SHP77 (cell line): ENCODE measurements at regions not wholly inside any gene's neighbourhood (a gene's known extent, or its start where the extent isn't known, plus 50 kb on each side); places are given as distances from the start of the nearest gene placed in this dataset.

Experiments
- DNase-seq, 2 experiments: peaks; one replicate each; lab custom pipeline; 2025; lab: John Stamatoyannopoulos, UW

DNA sequence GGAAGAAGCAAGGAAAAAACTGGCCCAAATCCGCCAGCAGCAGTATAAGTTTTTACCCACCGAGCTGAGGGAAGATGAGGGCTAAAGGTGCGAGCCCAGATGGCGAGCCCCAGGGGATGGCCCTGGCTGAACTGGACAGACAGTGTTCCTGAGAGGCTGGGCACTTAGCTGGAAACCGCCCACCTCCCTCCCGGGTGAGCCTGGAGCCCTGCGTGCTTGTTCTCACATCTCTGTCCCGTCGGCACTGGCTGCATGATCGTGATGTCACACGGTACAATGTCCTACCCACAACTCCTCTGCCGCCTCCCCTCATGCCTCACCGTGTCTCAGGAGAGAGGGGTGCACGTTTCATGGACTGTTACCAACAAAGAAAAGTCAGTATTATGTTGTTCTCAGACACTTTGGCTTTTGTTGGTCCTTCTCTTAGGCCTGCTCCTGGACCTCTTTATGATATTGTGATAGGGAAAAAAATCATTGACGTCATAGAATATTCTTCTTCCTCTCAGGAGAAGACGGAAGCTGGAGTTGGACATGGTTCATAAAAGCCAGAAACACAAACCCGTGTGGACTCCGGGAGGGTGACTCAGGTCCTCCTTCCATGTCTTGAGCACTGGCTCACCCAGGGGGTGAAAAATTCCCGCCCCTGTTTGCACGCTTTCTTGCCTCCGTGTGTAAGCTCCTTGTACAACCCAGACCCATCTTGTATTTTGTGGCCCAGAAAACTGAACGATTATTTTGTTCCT, 201.8 kb upstream of the TPM1 start:
- DNase-seq: no peak

DNA sequence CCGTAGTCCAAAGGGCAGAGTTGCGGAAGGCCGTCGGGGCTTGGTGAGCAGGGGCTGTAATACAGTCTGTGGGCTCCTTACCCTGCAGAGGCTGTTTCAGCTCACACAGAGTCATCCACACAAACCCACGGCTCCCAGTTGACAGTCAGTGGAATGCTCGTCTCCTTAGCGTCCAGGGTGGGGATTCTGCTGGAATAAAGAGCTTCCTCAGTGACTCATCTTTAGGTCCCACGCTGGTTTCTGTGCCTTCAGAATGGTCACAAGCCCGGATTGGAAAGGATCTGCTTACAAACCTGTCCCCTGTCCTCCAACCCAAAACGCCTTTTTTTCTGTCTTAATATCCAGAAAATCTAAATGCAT, 201.3 kb upstream of the TPM1 start:
- DNase-seq: no peak

DNA sequence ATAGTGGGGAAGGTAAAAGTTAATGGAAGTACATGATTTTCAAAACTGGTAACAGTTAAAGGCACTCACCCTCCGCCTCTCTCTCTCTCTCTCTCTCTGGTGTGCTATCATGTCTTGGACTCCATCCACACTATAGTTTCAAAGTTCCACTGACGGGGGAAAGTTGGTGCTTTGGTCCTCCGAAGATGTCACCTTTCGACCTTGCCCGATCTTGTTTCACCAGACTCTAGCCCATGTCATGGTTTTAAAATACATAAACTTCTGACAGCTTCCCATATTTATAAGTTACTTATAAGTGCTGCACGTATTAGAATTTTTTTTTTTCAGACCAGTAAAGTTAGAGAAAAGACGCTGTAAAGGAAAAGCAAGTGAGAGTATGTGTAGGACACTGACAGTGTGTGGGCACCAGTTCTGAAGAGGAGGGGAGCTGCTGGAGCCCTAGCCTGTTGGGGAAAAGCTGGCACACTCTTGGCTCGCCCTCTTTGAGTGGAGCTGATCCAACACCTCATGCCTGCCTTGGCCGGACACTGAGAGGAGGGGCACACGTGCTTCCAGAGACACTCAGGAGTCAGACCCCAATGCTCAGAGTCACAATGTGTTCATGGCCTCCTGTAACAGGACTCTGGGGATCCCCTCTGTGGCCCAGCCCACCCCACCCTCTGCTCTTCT, 200.5 kb upstream of the TPM1 start:
- DNase-seq: no peak

DNA sequence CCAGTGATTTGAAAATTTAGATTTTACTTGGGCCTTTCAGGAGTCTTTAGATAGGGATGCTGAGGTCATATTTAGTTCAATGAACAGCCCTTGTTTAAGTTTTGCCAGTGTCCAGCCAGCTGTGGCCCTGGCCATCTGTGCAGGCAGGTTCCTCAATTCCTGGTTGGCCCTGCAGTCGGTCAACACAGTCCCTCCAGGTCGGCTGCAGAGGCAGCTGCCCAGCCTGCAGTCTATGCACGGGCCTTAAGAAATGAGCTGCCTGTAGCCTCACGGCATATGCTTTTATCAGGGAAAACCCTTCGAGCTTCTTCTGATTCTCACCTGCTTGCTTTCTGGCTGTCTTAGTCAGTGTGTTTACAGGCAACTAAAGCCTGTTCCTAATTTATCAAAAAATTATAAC, 199.2 kb upstream of the TPM1 start:
- no peak for DNase-seq

DNA sequence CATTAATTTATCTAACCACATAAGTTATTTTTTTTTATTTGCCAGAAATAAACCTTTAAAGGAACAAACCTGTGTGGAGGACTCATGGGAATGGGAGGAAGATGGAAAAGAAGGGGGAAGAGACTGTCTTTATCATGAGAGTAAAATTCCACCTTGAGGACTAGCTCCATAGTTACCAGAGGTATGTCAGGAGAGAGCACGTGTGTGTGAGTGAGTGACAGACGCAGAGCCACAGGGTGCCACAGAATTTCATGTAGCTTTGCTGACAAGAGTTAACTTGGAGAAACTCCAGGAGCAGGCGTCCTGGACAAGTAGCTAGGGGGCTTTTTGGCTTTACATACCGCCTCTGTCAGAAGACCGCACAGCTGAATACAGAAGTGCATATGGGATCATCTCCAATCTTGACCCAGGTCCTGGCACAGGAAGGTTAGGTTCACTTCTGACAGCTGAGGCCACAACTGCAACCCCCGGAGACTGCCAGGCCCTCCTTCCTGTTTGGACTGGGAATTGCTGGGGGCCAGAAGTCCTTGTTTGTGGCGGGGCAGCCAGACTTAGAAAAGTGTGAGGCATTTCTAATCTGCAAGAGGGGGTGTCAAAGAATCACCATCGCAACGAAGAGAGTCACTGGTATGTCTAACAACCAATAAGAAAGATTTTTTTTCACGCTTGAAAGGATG, 197.8 kb upstream of the TPM1 start:
- DNase-seq: no peak

DNA sequence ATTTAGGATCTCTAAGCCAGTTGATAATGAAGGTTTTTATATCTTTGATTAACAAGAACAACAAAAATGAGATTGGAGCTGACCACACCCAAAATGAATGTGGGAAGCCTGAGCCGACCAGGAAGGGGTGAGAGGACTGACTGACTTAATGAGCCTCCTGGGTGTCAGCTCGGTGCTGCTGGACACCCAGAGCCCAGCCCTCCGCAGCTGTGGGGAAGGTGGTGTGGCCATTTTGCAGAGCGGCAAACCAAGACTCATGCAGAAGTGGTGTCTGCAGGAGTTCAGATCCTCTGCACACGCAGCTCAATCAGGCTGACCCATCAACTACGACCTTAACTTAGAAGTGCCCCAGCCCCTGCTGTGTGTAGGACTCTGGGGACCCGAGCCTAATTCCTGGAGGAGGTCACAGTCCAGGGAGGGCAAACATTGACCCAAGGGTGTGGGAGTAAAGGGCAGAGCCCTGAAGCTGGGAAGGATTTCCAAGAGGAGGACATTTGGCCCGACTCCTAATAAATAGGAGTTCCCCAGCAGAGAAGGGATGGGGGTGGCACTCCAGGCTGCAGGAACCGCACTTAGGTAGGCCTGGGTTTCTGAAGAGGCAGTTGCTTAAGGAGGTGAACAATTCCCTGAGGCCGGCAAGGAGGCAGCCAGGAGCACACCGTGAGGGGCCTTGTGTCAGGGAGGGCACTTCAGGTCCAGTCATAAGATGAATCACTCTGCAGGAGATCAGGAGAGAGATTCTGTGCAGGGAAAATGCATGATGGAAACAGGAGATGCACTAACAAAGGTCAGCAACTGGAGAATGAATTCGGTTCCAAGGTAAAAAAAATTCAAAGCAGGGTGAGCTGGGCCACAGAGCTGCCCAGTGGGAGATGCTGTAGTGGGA, 197.1 kb upstream of the TPM1 start:
- DNase-seq: no peak

DNA sequence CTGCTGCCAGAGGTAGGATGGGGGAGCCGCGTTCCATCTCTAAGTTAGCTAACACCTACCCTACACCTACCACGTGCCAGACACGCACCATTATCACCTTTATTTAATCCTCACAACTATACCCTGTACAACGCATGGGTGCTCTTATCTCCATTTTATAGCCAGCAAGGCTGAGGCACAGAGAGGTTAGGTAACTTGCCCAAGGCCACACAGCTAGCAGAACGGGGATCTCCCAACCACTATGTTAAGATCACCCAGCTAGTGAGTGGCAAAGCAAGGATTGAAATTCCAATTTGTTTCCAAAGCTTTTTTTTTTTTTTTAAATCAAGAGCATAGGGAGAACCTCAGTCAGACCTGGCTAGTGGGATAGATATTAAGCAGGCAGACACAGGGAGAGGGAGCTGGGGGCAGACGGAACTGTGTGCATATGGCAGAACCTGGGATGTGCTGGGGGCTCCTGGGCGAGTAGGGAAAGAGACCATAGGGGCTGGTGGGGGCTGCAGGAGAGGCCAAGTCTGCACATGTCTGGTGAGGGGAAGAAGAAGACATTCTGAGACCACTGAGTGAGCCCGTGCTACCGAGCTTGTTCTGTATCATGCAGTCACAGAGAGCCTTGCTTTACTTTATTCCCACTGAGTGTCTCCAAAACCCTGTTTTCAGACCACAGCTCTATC, 196.3 kb upstream of the TPM1 start:
- no peak for DNase-seq

DNA sequence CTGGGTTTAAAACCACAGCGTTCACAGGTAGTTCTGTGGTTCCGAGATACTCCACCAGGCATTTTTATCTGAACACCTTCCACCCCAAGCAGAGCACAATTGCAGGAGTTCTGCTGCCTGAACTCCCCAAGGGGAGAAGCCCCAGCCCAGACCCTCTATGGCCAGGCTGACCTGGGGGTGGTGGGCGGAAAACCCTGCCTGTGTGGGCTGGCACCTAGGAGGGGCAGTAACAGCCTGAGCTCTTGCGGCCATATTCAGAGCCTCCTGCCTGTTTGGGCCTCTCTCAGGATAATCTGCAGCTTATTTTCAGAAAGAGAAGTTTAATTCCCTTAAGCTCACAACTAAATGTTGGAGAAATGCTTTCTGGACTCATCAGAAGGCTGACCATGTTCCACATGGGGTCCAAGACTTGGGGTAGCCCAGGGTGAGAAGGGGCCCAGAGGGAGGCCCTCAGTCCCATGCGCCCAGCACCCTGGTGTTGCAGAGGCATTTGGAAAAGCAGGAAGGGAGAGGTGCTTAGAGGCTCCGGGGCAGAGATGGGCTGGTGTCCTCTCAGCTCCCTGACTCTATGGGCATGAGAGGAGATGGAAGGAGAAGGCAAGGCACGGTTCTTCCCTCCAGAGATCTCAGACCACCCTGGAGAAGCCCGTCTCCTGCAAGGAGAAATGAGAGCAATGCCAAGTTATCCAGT, 195.6 kb upstream of the TPM1 start:
- DNase-seq: no peak

DNA sequence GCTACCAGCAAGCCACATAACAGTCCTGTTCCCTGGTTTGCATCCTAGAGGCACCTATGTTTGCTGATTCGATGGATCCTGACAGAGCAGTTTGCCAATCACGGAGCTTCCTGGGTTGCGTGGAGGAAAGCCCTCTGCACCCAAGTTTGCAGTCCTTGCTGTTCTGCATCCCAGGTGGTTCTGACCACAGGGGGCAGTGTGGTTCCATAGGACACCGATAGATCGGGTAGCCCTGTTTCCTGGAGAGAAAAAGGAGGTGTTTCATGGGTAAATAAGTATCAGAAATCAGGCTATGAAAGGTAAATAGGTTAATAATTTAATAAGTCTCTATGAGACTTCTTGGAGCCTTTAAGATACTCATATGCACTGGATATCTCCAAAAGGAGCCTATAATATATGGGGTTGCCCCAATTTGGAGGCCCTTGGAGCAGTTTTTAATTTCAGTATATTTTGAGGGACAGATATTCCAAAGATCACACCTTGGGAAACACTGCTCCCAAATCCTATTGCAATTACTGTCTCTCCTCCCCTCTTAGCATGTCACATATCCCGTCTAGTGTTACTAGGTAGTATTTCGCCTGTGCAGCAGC, 194.6 kb upstream of the TPM1 start:
- DNase-seq: peak; percentile 18 to 54

DNA sequence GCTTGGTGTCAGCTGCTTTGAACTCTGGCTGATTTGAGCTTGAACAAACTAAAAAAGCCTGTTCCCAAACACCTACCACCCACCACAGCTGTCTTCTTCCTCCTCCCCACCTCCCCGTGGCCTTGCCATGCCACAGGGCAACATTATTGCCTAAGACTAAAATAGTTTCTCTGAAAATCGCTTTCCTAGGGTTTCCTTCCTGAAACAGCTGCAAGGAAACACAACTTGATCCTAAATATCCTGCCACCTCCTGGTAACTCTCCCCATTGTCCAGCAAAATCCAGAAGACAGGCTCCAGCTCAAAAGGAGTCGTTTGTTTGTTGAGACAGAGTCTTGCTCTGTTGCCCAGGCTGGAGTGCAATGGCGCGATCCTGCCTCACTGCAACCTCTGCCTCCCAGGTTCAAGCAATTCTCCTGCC, 193.9 kb upstream of the TPM1 start:
- no peak for DNase-seq

DNA sequence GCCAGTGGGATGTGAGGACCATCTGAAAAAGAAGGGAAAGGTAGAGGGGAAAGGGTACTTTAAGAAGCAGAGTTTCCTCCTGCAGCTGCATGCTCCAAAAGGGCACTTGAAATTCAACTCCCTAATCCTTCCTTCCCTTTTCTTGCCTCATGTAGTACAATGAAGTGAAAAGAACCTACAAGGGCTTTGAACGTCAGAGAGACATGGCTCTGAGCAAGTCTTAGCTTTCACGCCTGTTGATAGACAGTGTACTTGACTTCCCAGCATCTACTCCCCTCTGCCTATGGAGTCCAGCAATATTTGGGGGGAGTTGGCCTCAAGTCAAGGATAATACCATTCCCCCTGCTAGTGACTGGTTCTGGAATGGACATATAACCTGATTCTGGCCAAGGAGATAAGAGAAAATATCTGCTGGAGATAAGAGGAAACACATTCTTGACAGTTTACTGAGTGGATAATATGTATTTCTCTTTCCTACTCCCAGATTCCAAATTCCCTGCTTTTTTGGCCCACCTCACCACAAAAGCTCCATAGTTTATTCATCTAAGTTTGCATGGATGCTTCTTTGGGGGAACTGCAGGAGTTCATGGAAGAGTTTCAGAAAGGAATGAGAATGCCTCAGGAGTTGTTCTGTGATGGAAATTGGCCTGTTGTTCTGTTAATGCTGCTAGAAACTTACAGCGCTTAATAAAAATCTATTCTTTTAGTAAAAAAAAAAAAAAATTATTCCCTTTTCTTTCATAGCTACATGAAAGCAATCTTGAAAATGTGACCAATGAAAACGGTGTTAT, 193.0 kb upstream of the TPM1 start:
- DNase-seq: no peak

DNA sequence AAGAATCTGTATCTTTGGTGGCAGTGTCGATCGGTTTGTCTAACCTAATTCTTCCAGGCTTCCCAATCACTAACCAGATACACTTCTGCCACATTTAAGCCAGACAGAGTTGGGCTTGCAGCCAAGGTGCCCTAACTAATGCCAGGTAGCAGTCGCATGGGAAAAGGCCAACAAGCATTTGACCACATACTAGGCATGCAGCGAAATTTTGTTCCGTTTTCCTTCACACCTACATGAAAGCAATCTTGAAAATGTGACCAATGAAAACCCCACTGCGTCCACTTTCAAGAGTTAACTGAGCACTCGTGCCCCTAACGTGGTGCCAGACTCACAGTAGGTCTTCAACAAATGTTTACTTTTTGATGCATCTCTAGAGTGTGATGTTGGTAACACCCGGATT, 192.2 kb upstream of the TPM1 start:
- no peak for DNase-seq

DNA sequence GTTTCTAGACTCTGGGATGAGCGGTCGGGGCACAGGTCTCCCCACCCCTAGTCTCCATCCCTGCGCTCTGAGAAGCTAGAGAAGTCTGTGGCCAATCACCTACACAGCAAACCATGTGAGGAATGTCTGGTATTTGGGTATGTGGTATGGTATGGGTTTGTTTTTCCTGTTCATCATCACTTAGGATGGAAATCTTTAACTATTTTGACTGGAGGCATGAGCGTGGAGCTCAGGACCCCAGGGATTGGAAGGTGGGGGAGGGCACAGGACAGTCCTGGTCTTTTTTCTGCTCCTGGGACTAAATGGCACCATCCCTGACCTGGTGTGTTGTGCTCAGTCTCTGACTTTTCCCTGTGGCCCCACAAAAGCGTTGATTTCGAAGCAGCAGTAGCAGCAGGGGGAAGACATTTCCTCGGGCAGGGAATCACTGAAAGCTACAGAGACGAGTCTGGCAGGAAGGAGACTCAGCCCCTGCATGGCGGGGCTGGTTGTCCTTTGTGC, 191.7 kb upstream of the TPM1 start:
- DNase-seq: no peak

DNA sequence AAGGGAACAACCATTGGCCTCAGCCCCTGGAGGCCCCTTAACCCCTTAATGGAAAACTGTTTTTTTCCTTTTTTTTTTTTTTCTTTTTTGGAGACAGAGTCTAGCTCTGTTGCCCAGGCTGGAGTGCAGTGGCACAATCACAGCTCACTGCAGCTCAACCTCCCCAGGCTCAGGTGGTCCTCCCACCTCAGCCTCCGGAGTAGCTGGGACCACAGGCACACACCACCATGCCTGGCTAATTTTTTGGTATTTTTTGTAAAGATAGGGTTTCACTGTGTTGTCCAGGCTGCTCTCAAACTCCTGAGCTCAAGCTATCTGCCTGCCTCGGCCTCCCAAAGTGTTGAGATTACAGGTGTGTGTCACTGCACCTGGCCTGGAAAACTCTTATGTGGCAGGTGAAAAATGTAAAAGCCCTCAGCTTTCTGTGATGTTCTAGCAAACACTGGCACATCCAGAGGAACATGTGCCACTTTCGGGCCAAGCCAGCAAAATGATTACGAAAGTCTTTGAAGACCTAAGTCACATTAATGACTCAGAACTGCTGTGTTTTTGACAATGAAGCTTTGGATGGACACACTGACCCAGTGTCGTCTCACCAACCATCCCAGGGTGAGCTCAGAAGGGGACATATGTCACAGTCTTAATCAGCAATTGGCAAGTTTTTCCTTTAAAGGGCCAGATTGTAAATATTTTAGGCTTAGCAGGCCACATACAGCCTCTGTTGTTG, 189.3 kb upstream of the TPM1 start:
- DNase-seq: no peak

DNA sequence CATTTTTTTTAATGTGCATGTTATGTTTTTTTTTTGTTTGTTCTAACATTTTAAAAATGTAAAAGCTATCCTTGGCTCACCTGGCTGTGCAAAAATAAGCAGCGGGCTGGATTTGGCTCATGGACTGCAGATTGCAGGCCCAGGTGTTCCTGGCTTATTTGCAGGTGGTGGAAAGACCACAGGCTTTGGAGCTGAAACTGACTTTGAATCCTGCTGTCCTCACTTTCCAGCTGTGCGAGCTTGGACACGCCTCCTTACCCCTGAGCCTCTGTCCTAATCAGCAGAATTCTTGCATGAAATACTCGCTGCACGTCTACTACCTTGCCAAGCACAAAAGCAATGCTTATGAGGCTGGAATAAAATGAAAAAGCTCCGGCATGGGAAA, 188.7 kb upstream of the TPM1 start:
- no peak for DNase-seq

DNA sequence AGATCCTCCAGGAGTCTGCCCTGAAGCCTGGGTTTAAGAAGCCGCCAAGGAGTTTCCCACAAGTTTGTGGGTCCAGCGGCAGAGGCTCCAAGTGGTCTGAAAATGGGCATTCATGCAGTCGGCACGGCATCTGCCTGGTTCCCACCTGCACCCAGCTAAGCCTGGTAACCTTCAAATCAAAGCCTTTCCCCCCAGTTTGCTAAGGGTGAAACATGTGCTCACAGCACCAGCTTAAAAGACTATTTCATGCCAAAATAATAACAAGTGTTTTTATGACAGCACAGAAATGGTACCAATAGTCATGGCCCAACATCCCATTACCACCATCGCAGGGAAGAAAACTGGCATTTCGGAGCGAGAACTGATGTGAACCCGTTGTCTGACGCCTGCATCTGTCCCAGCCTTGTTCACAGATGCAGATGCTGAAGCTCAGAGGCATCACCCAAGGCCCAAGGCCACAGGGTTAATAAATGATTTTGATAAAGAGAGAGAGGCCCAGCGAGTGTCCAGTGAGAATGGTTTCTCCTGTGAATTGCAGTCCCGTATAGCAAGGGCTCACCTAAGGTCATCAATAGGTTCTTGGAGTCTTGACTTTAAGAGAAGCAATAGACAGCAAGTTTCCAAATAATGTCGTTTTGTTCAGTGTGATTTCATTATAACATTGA, 188.0 kb upstream of the TPM1 start:
- no peak for DNase-seq

DNA sequence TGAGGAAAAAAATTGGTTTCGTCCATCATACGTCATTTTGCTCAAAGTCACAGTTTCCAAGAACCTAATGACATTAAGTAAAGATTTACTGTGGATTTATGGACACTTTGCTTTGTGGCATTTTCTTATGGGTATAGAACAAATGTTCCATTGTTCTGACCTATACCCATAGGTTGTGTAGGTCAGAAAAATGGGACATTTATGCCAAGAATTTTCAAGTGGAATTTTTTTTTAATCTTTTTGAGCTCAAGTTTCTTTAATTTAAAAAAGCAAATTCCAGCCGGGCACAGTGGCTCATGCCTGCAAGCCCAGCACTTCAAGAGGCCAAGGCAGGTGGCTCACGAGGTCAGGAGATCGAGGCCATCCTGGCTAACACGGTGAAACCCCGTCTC, 187.5 kb upstream of the TPM1 start:
- no peak for DNase-seq

DNA sequence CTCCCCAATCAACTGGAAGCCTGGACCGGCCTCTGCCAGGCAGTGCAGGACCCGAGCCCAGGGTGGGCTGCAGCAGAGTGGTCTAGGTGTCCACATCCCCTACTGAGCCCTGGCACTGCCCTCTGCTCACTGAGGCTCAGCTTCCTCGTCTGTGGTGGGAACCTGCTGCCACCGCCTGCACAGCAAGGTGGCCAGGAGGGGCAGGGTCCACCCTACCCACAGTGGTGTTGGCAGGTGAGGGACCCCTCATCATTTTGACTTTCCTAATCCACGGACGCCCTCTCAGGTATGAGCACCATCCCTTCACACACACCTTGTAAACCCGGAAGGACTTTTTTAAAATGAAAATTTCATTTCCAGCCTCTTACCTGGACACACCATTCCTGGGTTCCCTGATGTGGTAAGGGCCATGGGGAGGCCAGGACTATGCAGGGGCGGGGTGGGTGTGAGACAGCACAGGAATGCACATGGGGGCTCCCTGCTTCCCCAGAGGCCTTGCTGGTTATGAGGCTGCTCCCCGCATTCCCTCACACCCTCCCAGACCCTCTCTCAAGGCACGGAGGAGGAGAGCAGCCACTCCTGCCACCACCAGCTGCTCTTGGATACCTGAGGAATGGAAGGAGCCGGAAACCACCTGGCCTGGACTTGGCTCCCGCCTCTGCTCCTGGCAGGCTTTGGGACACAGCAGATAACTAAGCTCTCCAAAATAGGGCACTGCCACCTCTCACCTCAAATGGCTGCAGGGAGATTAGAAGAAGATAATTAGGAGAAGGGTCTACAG, 185.9 kb upstream of the TPM1 start:
- no peak for DNase-seq
